LNCaP clone FGC (cell line): ENCODE measurements at regions not wholly inside any gene's neighbourhood (a gene's known extent, or its start where the extent isn't known, plus 50 kb on each side); places are given as distances from the start of the nearest gene placed in this dataset.
"Not testable (repeated sequence)": the region's sequence is repeated elsewhere in the genome, so short reads cannot be mapped to it uniquely, and the experiment has no call there.

Experiments used
- DNase-seq: peaks from one replicate; pipeline ENCODE4 v3.0.0-alpha.2; 2011; ENCODE audit warnings: low read depth
- H3K4me3 ChIP-seq: 2 replicates; pipeline ENCODE4 v1.5.1; 2011; ENCODE audit warnings: mild to moderate bottlenecking, low read depth, low read length, control low read depth
- CTCF ChIP-seq: IDR thresholded peaks from 2 replicates; pipeline ENCODE4 v1.5.1; 2012; ENCODE audit warnings: mild to moderate bottlenecking; ENCODE audit not compliant: control insufficient read depth, insufficient read depth; ENCODE audit errors: extremely low read depth

GRCh38 chr5:135172718-135173117, 138.7 kb upstream of the PITX1 start:
- no peak for TF ChIP-seq CTCF
- no peak overlapping the region for H3K4me3 ChIP-seq
- DNase-seq: no peak

- no peak for TF ChIP-seq CTCF
- no peak overlapping the region for H3K4me3 ChIP-seq
- DNase-seq: no peak
Measured at GRCh38 chr5:135171336-135171735, 137.3 kb upstream of the PITX1 start.

GRCh38 chr5:135170500-135170899, 136.5 kb upstream of the PITX1 start:
- DNase-seq: no peak
- no peak for TF ChIP-seq CTCF
- H3K4me3 ChIP-seq: no peak overlapping the region

- no peak for DNase-seq
- H3K4me3 ChIP-seq: no peak overlapping the region
- no peak for TF ChIP-seq CTCF
Measured at GRCh38 chr5:135169753-135170152, 135.7 kb upstream of the PITX1 start.

GRCh38 chr5:135167634-135168033, 133.6 kb upstream of the PITX1 start:
- H3K4me3 ChIP-seq: no peak overlapping the region
- DNase-seq: no peak
- TF ChIP-seq CTCF: no peak

- not testable (repeated sequence) for DNase-seq, H3K4me3 ChIP-seq
Measured at GRCh38 chr5:135164873-135165614, 131.0 kb upstream of the PITX1 start.

GRCh38 chr5:135163964-135164363, 129.9 kb upstream of the PITX1 start:
- no peak for DNase-seq
- H3K4me3 ChIP-seq: no peak overlapping the region
- no peak for TF ChIP-seq CTCF

- no peak for TF ChIP-seq CTCF
- H3K4me3 ChIP-seq: no peak overlapping the region
- no peak for DNase-seq
Measured at GRCh38 chr5:135163391-135163790, 129.4 kb upstream of the PITX1 start.
